Body of pancreas (tissue), 4 donors: ENCODE measurements at regions not wholly inside any gene's neighbourhood (a gene's known extent, or its start where the extent isn't known, plus 50 kb on each side); places are given as distances from the start of the nearest gene placed in this dataset.

Source experiments
- POLR2A ChIP-seq, 3 donors: fragments of 450-650 bp; IDR thresholded peaks; one replicate each; pipeline ENCODE4 v1.6.1; 2016; ENCODE audit warnings: antibody characterized with exemption in 3 of 3, mild to moderate bottlenecking in 2 of 3
- TF ChIP-seq, protein P1 (sequence below), 7 experiments: fragments of 450-650 bp in 4 of 7; fragments of 200-600 bp in 3 of 7; sonication (generic) in 3 of 7; IDR thresholded peaks; one replicate each; pipeline ENCODE4 v1.5.1; 2016 to 2019; ENCODE audit warnings: antibody characterized with exemption in 7 of 7

DNA sequence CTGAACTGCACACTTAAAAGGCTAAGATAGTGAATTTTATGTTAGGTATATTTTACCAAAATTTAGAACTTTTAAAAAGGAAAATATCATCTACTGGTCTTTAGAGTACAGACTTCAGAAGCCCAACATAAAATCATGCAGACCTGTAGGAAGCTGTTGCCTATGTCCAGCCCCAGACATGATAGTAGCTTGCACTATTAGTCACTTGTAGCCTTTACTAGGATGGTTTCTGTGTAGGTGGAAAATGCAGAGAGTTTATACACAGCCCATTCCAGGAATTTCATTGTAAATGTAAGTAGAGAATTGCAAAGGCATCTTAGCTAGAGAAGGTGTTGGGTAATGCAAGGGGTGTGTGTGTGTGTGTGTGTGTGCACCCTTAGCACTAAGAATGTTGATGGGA is 640.2 kb downstream of the RNF144A start:
- no peak for TF ChIP-seq POLR2A (IDR thresholded peaks at IDR 0.05)
- TF ChIP-seq, protein P1, sequence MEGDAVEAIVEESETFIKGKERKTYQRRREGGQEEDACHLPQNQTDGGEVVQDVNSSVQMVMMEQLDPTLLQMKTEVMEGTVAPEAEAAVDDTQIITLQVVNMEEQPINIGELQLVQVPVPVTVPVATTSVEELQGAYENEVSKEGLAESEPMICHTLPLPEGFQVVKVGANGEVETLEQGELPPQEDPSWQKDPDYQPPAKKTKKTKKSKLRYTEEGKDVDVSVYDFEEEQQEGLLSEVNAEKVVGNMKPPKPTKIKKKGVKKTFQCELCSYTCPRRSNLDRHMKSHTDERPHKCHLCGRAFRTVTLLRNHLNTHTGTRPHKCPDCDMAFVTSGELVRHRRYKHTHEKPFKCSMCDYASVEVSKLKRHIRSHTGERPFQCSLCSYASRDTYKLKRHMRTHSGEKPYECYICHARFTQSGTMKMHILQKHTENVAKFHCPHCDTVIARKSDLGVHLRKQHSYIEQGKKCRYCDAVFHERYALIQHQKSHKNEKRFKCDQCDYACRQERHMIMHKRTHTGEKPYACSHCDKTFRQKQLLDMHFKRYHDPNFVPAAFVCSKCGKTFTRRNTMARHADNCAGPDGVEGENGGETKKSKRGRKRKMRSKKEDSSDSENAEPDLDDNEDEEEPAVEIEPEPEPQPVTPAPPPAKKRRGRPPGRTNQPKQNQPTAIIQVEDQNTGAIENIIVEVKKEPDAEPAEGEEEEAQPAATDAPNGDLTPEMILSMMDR (IDR thresholded peaks at IDR 0.05), result no peak
